Right lobe of liver (tissue), 6 donors: ENCODE measurements at regions not wholly inside any gene's neighbourhood (a gene's known extent, or its start where the extent isn't known, plus 50 kb on each side); places are given as distances from the start of the nearest gene placed in this dataset.
A peak's percentile ranks its signal among the peaks of the same experiment; 100 is the strongest.

Source experiments
- ATAC-seq, 4 donors: fragments of 200-7000 bp; cut with Tn5 transposase; one replicate each; pipeline ENCODE4 v1.9.1; 2020; ENCODE audit warnings: mild to moderate bottlenecking in 4 of 4, moderate library complexity in 4 of 4
- DNase-seq, 3 donors: peaks; one replicate each; pipeline ENCODE4 v3.0.0-alpha.2; 2020
- H3K27ac ChIP-seq, 3 donors: fragments of 200-600 bp; one replicate each; pipeline ENCODE4 v1.8.0; 2022
- H3K27me3 ChIP-seq, 2 donors: fragments of 200-600 bp; one replicate each; pipeline ENCODE4 v1.8.0; 2022
- H3K36me3 ChIP-seq, 4 donors: fragments of 200-600 bp; sonication (generic) in 1 of 4; one replicate each; pipeline versions ENCODE4 v1.5.1 to v1.8.0; 2017 to 2022; ENCODE audit warnings: control low read depth in 1 of 4
- H3K4me1 ChIP-seq, 4 donors: fragments of 200-600 bp; sonication (generic) in 1 of 4; one replicate each; pipeline versions ENCODE4 v1.5.1 to v1.8.0; 2017 to 2022; ENCODE audit warnings: control low read depth in 1 of 4
- H3K4me3 ChIP-seq, 3 donors: fragments of 200-600 bp; one replicate each; pipeline ENCODE4 v1.8.0; 2022
- H3K9me3 ChIP-seq, 4 donors: fragments of 200-600 bp; sonication (generic) in 1 of 4; one replicate each; pipeline versions ENCODE4 v1.5.1 to v1.8.0; 2017 to 2022; ENCODE audit warnings: control low read depth in 1 of 4
- POLR2A ChIP-seq: fragments of 450-650 bp; IDR thresholded peaks from one replicate; pipeline ENCODE4 v1.6.1; 2017; ENCODE audit warnings: antibody characterized with exemption, mild to moderate bottlenecking
- WGBS: methylation state at CpG from one replicate; pipeline ENCODE4 v1.1.6; 2018; ENCODE audit warnings: low coverage, low lambda C conversion rate; ENCODE audit not compliant: insufficient coverage; ENCODE audit errors: missing lambda C conversion rate; 5-methylcytosine and 5-hydroxymethylcytosine counted together
- intact Hi-C, 2 donors: fragments of 100-400 bp; cut with DNase I; formaldehyde crosslinking; loops; one replicate each; pipeline versions ENCODE4 v1.11.2 to v1.14.1; 2022
- TF ChIP-seq, protein P1 (sequence below), 4 donors: fragments of 200-600 bp in 3 of 4; fragments of 450-650 bp in 1 of 4; IDR thresholded peaks; one replicate each; pipeline versions ENCODE4 v1.5.1 to v1.8.0; 2016 to 2022; ENCODE audit warnings: antibody characterized with exemption in 4 of 4, mild to moderate bottlenecking in 2 of 4
- donor health status: DM: no; HTN: yes; CAD: no.
- donor health status: DM: no; HTN: no; CAD: no.
- donor health status: DM: no; HTN: no; CAD: no.
- donor health status: DM: no; HTN: yes; CAD: no.
- donor health status: DM: no; HTN: yes; CAD: no.

DNA sequence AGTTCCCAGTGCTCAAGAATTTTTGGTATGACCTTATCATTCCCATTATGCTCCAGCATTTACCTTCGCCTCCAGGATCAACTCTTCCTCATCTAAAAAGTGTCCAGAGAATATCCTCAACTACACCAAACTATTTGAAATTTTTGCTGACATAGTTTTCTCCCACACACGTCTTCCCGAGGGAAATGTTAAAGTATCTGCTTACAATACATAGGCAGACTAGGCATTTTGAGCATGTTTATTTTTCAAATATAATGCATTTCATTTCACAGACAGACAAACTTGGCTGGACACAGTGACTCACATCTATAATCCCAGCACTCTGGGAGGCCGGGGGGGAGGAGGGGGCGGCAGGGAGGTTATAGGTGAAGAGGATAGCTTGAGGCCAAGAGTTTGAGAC, 177.1 kb upstream of the TRIM24 start:
- Histone ChIP-seq H3K9me3 (no peaks in the 10 kb centered on the region), H3K36me3 (no peaks in the 10 kb centered on the region), H3K27ac (no peak overlapping the region), H3K4me1 (no peaks in the 10 kb centered on the region), H3K27me3 (no peaks in the 10 kb centered on the region), H3K4me3 (no peak overlapping the region)
- TF ChIP-seq, protein P1, sequence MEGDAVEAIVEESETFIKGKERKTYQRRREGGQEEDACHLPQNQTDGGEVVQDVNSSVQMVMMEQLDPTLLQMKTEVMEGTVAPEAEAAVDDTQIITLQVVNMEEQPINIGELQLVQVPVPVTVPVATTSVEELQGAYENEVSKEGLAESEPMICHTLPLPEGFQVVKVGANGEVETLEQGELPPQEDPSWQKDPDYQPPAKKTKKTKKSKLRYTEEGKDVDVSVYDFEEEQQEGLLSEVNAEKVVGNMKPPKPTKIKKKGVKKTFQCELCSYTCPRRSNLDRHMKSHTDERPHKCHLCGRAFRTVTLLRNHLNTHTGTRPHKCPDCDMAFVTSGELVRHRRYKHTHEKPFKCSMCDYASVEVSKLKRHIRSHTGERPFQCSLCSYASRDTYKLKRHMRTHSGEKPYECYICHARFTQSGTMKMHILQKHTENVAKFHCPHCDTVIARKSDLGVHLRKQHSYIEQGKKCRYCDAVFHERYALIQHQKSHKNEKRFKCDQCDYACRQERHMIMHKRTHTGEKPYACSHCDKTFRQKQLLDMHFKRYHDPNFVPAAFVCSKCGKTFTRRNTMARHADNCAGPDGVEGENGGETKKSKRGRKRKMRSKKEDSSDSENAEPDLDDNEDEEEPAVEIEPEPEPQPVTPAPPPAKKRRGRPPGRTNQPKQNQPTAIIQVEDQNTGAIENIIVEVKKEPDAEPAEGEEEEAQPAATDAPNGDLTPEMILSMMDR (IDR thresholded peaks at IDR 0.05), result no peak
- TF ChIP-seq POLR2A, result no peak
- ATAC-seq (no peak), DNase-seq (no peak)
- WGBS, result 78% methylated on average over 5 of the region's 5 CpGs
- intact Hi-C loops, result no loop called here

DNA sequence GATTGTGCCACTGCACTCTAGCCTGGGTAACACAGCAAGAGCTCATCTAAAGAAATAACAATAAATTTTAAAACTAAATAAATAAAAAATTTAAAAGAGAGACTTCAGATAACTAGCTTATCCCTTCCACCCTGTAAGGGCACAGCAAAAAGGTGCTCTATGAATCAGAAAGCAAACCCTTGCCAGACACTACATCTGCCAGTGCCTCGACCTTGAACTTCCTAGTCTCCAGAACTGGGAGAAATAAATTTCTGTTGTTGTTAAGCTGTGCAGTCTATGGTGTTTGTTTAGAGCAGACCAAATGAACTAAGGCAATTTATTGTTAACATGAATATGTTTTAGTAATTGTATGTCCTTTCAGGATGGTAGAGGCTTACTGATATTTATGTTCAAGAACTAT, 174.9 kb upstream of the TRIM24 start:
- intact Hi-C loops, result no loop called here
- Histone ChIP-seq H3K36me3 (no peaks in the 10 kb centered on the region), H3K4me1 (no peaks in the 10 kb centered on the region), H3K27ac (no peak overlapping the region), H3K27me3 (no peaks in the 10 kb centered on the region), H3K4me3 (no peak overlapping the region), H3K9me3 (no peaks in the 10 kb centered on the region)
- TF ChIP-seq, protein P1 (IDR thresholded peaks at IDR 0.05), result no peak
- ATAC-seq (peak; percentile 33 to 47 (median 36)), DNase-seq (no peak)
- WGBS, result 23% methylated on average over 1 of the region's 1 CpG

DNA sequence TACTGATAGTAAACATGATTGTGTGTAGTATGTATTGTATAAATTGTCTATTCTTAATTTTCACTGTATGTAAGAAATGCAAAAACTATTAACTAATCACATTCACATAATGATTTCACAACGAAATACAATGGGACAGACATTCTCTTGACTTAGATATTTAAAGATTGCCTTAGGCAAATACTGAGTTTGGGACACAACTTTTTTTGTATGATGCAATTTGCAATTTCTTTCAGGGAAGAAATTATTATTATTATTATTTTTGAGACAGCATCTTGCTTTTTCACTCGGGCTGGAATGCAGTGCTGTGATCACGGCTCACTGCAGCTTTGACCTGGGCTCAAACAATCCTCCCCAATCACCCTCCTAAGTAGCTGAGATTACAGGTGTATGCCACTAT, 173.2 kb upstream of the TRIM24 start:
- WGBS, result 76% methylated on average over 3 of the region's 3 CpGs
- Histone ChIP-seq H3K36me3 (no peaks in the 10 kb centered on the region), H3K27ac (no peak overlapping the region), H3K4me3 (no peak overlapping the region), H3K9me3 (no peaks in the 10 kb centered on the region), H3K27me3 (no peaks in the 10 kb centered on the region), H3K4me1 (no peaks in the 10 kb centered on the region)
- no peak for TF ChIP-seq POLR2A
- TF ChIP-seq, protein P1 (IDR thresholded peaks at IDR 0.05), result no peak
- no peak for ATAC-seq
- intact Hi-C loops, result no loop called here
- no peak for DNase-seq

DNA sequence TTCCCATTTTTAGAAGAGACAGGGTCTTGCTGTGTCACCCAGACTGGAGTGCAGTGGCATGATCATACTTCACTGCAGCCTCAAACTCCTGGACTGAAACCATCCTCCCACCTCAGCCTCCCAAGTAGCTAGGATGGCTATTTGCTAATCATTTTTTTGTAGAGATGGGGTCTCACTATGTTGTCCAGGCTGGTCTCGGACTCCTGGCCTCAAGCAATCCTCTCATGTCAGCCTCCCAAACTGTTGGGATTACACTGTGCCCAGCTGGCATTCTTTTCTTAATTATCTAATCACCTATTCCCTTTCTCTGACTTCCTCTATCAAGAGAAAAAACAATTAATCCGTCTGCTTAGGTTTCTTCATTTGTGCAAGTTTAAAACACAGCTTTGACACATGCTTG, 172.5 kb upstream of the TRIM24 start:
- H3K36me3 ChIP-seq, result no peaks in the 10 kb centered on the region
- DNase-seq (no peak), ATAC-seq (no peak)
- WGBS, result 66% methylated on average over 2 of the region's 2 CpGs
- H3K4me3 ChIP-seq, result no peak overlapping the region
- H3K27me3 ChIP-seq, result no peaks in the 10 kb centered on the region
- H3K4me1 ChIP-seq, result no peaks in the 10 kb centered on the region
- intact Hi-C loops, result no loop called here
- no peaks in the 10 kb centered on the region for H3K9me3 ChIP-seq
- TF ChIP-seq, protein P1 (IDR thresholded peaks at IDR 0.05), result no peak
- no peak for TF ChIP-seq POLR2A
- no peak overlapping the region for H3K27ac ChIP-seq

DNA sequence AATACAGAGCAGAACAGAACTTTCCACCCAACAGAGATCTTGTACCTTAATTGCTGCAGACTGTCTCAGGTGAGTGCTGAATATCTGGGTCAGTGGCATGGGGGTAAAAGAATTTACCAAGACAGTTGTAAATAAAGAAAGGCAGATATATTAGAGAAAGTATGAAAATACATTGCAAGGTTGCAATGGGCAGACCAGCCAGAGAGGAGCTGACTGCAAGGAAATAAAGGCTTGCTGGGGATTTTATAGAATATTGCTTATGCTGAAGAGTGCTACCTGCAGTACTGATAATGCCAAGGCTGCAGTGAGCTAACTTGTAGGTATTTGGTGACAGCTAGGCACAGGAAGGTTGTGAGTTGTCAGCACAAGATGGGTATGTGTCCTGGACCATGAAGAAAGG, 171.0 kb upstream of the TRIM24 start:
- H3K27ac ChIP-seq, result no peak overlapping the region
- DNase-seq (no peak), ATAC-seq (no peak)
- TF ChIP-seq POLR2A, result no peak
- TF ChIP-seq, protein P1 (IDR thresholded peaks at IDR 0.05), result no peak
- no peaks in the 10 kb centered on the region for H3K9me3 ChIP-seq
- no peaks in the 10 kb centered on the region for H3K27me3 ChIP-seq
- no peaks in the 10 kb centered on the region for H3K36me3 ChIP-seq
- no peak overlapping the region for H3K4me3 ChIP-seq
- peaks cover 0 to 3% (median 1%) of the 10 kb centered on the region in 4 donors for H3K4me1 ChIP-seq
- intact Hi-C loops, result no loop called here
